PC-3 (cell line): ENCODE measurements at regions not wholly inside any gene's neighbourhood (a gene's known extent, or its start where the extent isn't known, plus 50 kb on each side); places are given as distances from the start of the nearest gene placed in this dataset.
A peak's percentile ranks its signal among the peaks of the same experiment; 100 is the strongest.

Experiments
- ATAC-seq: fragments of 200-7000 bp; cut with Tn5 transposase; 2 replicates; pipeline ENCODE4 v1.9.1; 2020; ENCODE audit warnings: mild to moderate bottlenecking, moderate library complexity
- BruUV-seq: library from RNA; stranded (reverse); fragments of 400-500 nt; replicated peaks from 2 replicates; lab custom pipeline; 2021; lab: Mats Ljungman, UMichigan
- CTCF ChIA-PET: fragments of 300-600 bp; sonication (Branson Sonifier 250); formaldehyde crosslinking; loops from one replicate; lab custom pipeline; 2022; ENCODE audit warnings: antibody characterized with exemption; lab: Charles Lee
- POLR2A ChIA-PET: fragments of 300-600 bp; sonication (Branson Sonifier 250); formaldehyde crosslinking; loops from one replicate; lab custom pipeline; 2022; ENCODE audit warnings: antibody characterized with exemption; ENCODE audit not compliant: unreplicated experiment; lab: Charles Lee
- DNase-seq: peaks from one replicate; pipeline ENCODE4 v3.0.0-alpha.2; 2015
- H2AFZ ChIP-seq: fragments of 300-600 bp; sonication (generic); 2 replicates; pipeline ENCODE4 v1.6.0; 2016; ENCODE audit warnings: antibody characterized with exemption, low read length
- H3F3A ChIP-seq: fragments of 300-600 bp; sonication (generic); one replicate; pipeline ENCODE4 v1.6.0; 2017; ENCODE audit warnings: antibody characterized with exemption, low read length, control low read depth, mild to moderate bottlenecking; ENCODE audit not compliant: unreplicated experiment
- H3K27ac ChIP-seq: fragments of 300-600 bp; sonication (generic); 2 replicates; pipeline ENCODE4 v1.5.1; 2016; ENCODE audit warnings: mild to moderate bottlenecking, low read length
- H3K27me3 ChIP-seq: fragments of 300-600 bp; sonication (generic); 2 replicates; pipeline ENCODE4 v1.6.1; 2016; ENCODE audit warnings: low read length, mixed read lengths
- H3K36me3 ChIP-seq: fragments of 300-600 bp; sonication (generic); 2 replicates; pipeline ENCODE4 v1.6.1; 2016; ENCODE audit warnings: low read depth, mixed run types, low read length, mixed read lengths
- H3K4me1 ChIP-seq: fragments of 300-600 bp; sonication (generic); 2 replicates; pipeline ENCODE4 v1.5.1; 2016; ENCODE audit warnings: low read length; ENCODE audit not compliant: insufficient read depth
- H3K4me2 ChIP-seq: fragments of 300-600 bp; sonication (generic); 2 replicates; pipeline ENCODE4 v1.6.0; 2016; ENCODE audit warnings: low read length
- H3K4me3 ChIP-seq: fragments of 300-600 bp; sonication (generic); 2 replicates; pipeline ENCODE4 v1.5.1; 2016; ENCODE audit warnings: mild to moderate bottlenecking, low read length, mixed read lengths
- H3K79me2 ChIP-seq: fragments of 300-600 bp; sonication (generic); 2 replicates; pipeline ENCODE4 v1.6.1; 2017; ENCODE audit warnings: low read length, mixed read lengths
- H3K9ac ChIP-seq: fragments of 300-600 bp; sonication (generic); 2 replicates; pipeline ENCODE4 v1.6.0; 2016; ENCODE audit warnings: mild to moderate bottlenecking, low read length
- H3K9me2 ChIP-seq: fragments of 300-600 bp; sonication (generic); replicated peaks from 2 replicates; pipeline ENCODE4 v1.6.1; 2016; ENCODE audit warnings: mixed run types, low read length, mixed read lengths
- H3K9me3 ChIP-seq: fragments of 300-600 bp; sonication (generic); 2 replicates; pipeline ENCODE4 v1.6.1; 2016; ENCODE audit warnings: low read length, mixed read lengths
- H4K20me1 ChIP-seq: fragments of 300-600 bp; sonication (generic); 2 replicates; pipeline ENCODE4 v1.6.1; 2016; ENCODE audit warnings: low read length, mixed read lengths
- CTCF ChIP-seq: fragments of 300-600 bp; sonication (generic); conservative IDR thresholded peaks from 2 replicates; pipeline ENCODE4 v1.5.1; 2017; ENCODE audit warnings: antibody characterized with exemption, low read depth, mild to moderate bottlenecking, low read length
- EZH2 ChIP-seq: fragments of 300-600 bp; sonication (generic); IDR thresholded peaks from one replicate; pipeline ENCODE4 v1.6.1; 2017; ENCODE audit warnings: antibody characterized with exemption, mild to moderate bottlenecking, low read length; ENCODE audit not compliant: unreplicated experiment
- EZH2phosphoT487 ChIP-seq: fragments of 300-600 bp; sonication (generic); IDR thresholded peaks from 2 replicates; pipeline ENCODE4 v1.6.1; 2018; ENCODE audit warnings: mild to moderate bottlenecking, antibody characterized with exemption, low read length, borderline replicate concordance
- intact Hi-C: fragments of 100-400 bp; cut with micrococcal nuclease; formaldehyde crosslinking; loops from 2 replicates; pipeline ENCODE4 v1.9.0; 2023

- ChIA-PET CTCF (no interaction called here), POLR2A (no interaction called here)
- Histone ChIP-seq H3F3A (no peaks in the 10 kb centered on the region), H3K9me2 (no peaks in the 10 kb centered on the region), H3K27ac (no peak overlapping the region), H3K36me3 (no peaks in the 10 kb centered on the region), H3K4me3 (no peak overlapping the region), H3K4me2 (no peak overlapping the region), H4K20me1 (no peaks in the 10 kb centered on the region), H3K27me3 (no peaks in the 10 kb centered on the region), H3K9me3 (no peaks in the 10 kb centered on the region), H3K4me1 (no peaks in the 10 kb centered on the region), H2AFZ (no peak overlapping the region), H3K9ac (no peak overlapping the region), H3K79me2 (no peaks in the 10 kb centered on the region)
- no peak for TF ChIP-seq EZH2
- no peak for TF ChIP-seq EZH2phosphoT487
- no peak for TF ChIP-seq CTCF
- no peak for ATAC-seq
- DNase-seq = no peak
- BruUV-seq = no TSS peak
- intact Hi-C loops = no loop called here
Observed at GRCh38 chr10:118971187-118971586, 58.3 kb upstream of the NANOS1 start.

GRCh38 chr10:118971876-118972275 lies 57.6 kb upstream of the NANOS1 start:
- H3K9ac ChIP-seq = no peak overlapping the region
- H4K20me1 ChIP-seq = no peaks in the 10 kb centered on the region
- no TSS peak for BruUV-seq
- H3K4me2 ChIP-seq = no peak overlapping the region
- TF ChIP-seq EZH2 = no peak
- TF ChIP-seq CTCF = 0 out of 2 replicates have a peak, but pooled peaks have one; percentile 9
- TF ChIP-seq EZH2phosphoT487 = no peak
- no peak overlapping the region for H3K27ac ChIP-seq
- no peaks in the 10 kb centered on the region for H3K36me3 ChIP-seq
- no peaks in the 10 kb centered on the region for H3F3A ChIP-seq
- CTCF ChIA-PET = no interaction called here
- ATAC-seq = no peak
- intact Hi-C loops = no loop called here
- DNase-seq = no peak
- no peaks in the 10 kb centered on the region for H3K9me2 ChIP-seq
- H3K27me3 ChIP-seq = no peaks in the 10 kb centered on the region
- H3K4me1 ChIP-seq = no peaks in the 10 kb centered on the region
- H3K79me2 ChIP-seq = no peaks in the 10 kb centered on the region
- no peak overlapping the region for H2AFZ ChIP-seq
- POLR2A ChIA-PET = no interaction called here
- H3K4me3 ChIP-seq = no peak overlapping the region
- no peaks in the 10 kb centered on the region for H3K9me3 ChIP-seq

GRCh38 chr10:118973744-118974143 lies 55.8 kb upstream of the NANOS1 start:
- ATAC-seq = no peak
- no peak overlapping the region for H3K9ac ChIP-seq
- H3K27ac ChIP-seq = no peak overlapping the region
- no peaks in the 10 kb centered on the region for H3K36me3 ChIP-seq
- H3F3A ChIP-seq = no peaks in the 10 kb centered on the region
- TF ChIP-seq CTCF = no peak
- no peak for TF ChIP-seq EZH2phosphoT487
- no peak for TF ChIP-seq EZH2
- H2AFZ ChIP-seq = no peak overlapping the region
- H3K9me3 ChIP-seq = no peaks in the 10 kb centered on the region
- no peaks in the 10 kb centered on the region for H3K4me1 ChIP-seq
- H3K4me3 ChIP-seq = no peak overlapping the region
- DNase-seq = no peak
- BruUV-seq = no TSS peak
- H3K9me2 ChIP-seq = no peaks in the 10 kb centered on the region
- intact Hi-C loops = no loop called here
- ChIA-PET CTCF (no interaction called here), POLR2A (no interaction called here)
- no peaks in the 10 kb centered on the region for H3K27me3 ChIP-seq
- no peak overlapping the region for H3K4me2 ChIP-seq
- H3K79me2 ChIP-seq = no peaks in the 10 kb centered on the region
- no peaks in the 10 kb centered on the region for H4K20me1 ChIP-seq
